A549 (cell line): ENCODE measurements at regions not wholly inside any gene's neighbourhood (a gene's known extent, or its start where the extent isn't known, plus 50 kb on each side); places are given as distances from the start of the nearest gene placed in this dataset.

ENCODE experiments used
- BHLHE40 ChIP-seq: IDR thresholded peaks from 2 replicates; pipeline ENCODE4 v1.6.1; 2012; ENCODE audit warnings: low read depth, low read length, inconsistent platforms
- EP300 ChIP-seq, 2 experiments: fragments of >200 bp; sonication (Bioruptor Twin); formaldehyde crosslinking; IDR thresholded peaks; 2 replicates in 1 of 2; 3 replicates in 1 of 2; pipeline ENCODE4 v1.6.1; 2016 to 2017
- JUN ChIP-seq, 2 experiments: fragments of >200 bp; sonication (Bioruptor Twin); formaldehyde crosslinking; IDR thresholded peaks; 2 replicates in 1 of 2; 3 replicates in 1 of 2; pipeline ENCODE4 v1.6.1; 2016 to 2017
- KDM5A ChIP-seq: fragments of 200-600 bp; sonication (generic); IDR thresholded peaks from 2 replicates; pipeline ENCODE4 v1.6.1; 2016; ENCODE audit warnings: antibody characterized with exemption, mild to moderate bottlenecking
- MAZ ChIP-seq: fragments of 150-350 bp; IDR thresholded peaks from 2 replicates; pipeline ENCODE4 v1.6.1; 2014; ENCODE audit warnings: antibody characterized with exemption, low read depth, low read length, borderline replicate concordance
- RAD21 ChIP-seq, 2 experiments: fragments of >200 bp in 1 of 2; sonication (Bioruptor Twin) in 1 of 2; formaldehyde crosslinking in 1 of 2; IDR thresholded peaks in 1 of 2; conservative IDR thresholded peaks in 1 of 2; 2 replicates in 1 of 2; 3 replicates in 1 of 2; pipeline ENCODE4 v1.6.1; 2012 to 2018; ENCODE audit warnings: inconsistent platforms in 1 of 2
- ZFP36 ChIP-seq: fragments of 450-650 bp; IDR thresholded peaks from 2 replicates; pipeline ENCODE4 v1.6.1; 2014; ENCODE audit warnings: borderline replicate concordance; ENCODE audit not compliant: partially characterized antibody
- TF ChIP-seq, protein P1 (sequence below): fragments of >200 bp; sonication (Bioruptor Twin); formaldehyde crosslinking; IDR thresholded peaks from 3 replicates; pipeline ENCODE4 v1.5.1; 2016
- TF ChIP-seq, protein P2 (sequence below): fragments of 150-350 bp; IDR thresholded peaks from 2 replicates; pipeline ENCODE4 v1.6.1; 2014; ENCODE audit warnings: low read depth, mild to moderate bottlenecking, low read length
- TF ChIP-seq, protein P3 (sequence below): fragments of 450-650 bp; IDR thresholded peaks from 2 replicates; pipeline ENCODE4 v1.6.1; 2014; ENCODE audit warnings: antibody characterized with exemption

DNA sequence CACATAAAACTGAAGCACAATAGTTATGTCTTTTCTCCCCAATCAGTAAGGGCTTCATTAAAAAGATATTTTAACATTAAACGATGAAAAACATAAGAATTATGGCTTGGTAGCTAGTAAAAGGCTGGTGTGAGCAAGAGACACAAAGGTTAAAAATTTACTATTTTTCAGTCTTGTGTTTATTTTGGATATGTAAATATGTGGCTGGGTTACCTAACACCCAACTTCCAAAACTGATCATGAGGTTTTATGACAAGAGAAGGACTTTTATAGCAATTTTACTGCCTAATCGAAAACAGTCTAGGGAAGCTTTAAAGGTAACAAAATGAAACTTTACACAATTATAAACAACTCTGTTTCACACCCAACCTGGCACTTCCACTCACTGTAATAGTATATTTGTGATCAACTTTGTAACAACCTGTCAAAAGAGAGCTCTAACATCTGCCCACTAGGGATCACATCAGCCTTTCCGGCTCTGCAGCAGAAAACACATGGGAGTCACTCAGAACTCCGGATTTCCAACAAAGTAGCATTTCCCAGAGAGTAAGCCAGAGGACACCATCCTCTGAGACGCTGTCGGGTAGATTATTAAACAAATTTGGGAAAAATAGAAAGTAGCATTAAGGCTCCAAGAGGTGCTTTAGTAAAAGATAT is 123.4 kb upstream of the C2CD4B start:
- TF ChIP-seq ZFP36 (no peak), KDM5A (no peak), JUN (IDR thresholded peaks at IDR 0.05) (no peak), MAZ (no peak), BHLHE40 (no peak), RAD21 (conservative IDR thresholded peaks at IDR 0.05 in 1 of 2, IDR thresholded peaks at IDR 0.05 in 1 of 2) (no peak), EP300 (IDR thresholded peaks at IDR 0.05) (no peak)
- TF ChIP-seq, protein P1, sequence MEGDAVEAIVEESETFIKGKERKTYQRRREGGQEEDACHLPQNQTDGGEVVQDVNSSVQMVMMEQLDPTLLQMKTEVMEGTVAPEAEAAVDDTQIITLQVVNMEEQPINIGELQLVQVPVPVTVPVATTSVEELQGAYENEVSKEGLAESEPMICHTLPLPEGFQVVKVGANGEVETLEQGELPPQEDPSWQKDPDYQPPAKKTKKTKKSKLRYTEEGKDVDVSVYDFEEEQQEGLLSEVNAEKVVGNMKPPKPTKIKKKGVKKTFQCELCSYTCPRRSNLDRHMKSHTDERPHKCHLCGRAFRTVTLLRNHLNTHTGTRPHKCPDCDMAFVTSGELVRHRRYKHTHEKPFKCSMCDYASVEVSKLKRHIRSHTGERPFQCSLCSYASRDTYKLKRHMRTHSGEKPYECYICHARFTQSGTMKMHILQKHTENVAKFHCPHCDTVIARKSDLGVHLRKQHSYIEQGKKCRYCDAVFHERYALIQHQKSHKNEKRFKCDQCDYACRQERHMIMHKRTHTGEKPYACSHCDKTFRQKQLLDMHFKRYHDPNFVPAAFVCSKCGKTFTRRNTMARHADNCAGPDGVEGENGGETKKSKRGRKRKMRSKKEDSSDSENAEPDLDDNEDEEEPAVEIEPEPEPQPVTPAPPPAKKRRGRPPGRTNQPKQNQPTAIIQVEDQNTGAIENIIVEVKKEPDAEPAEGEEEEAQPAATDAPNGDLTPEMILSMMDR, result no peak
- TF ChIP-seq, protein P2, sequence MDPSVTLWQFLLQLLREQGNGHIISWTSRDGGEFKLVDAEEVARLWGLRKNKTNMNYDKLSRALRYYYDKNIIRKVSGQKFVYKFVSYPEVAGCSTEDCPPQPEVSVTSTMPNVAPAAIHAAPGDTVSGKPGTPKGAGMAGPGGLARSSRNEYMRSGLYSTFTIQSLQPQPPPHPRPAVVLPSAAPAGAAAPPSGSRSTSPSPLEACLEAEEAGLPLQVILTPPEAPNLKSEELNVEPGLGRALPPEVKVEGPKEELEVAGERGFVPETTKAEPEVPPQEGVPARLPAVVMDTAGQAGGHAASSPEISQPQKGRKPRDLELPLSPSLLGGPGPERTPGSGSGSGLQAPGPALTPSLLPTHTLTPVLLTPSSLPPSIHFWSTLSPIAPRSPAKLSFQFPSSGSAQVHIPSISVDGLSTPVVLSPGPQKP, result no peak
- TF ChIP-seq, protein P3, sequence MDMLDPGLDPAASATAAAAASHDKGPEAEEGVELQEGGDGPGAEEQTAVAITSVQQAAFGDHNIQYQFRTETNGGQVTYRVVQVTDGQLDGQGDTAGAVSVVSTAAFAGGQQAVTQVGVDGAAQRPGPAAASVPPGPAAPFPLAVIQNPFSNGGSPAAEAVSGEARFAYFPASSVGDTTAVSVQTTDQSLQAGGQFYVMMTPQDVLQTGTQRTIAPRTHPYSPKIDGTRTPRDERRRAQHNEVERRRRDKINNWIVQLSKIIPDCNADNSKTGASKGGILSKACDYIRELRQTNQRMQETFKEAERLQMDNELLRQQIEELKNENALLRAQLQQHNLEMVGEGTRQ, result no peak
